Endothelial cell of umbilical vein (primary cell): ENCODE measurements at regions not wholly inside any gene's neighbourhood (a gene's known extent, or its start where the extent isn't known, plus 50 kb on each side); places are given as distances from the start of the nearest gene placed in this dataset.

Source experiments
- CTCF ChIP-seq, 2 donors: IDR thresholded peaks; 1 replicate in 1 of 2; 2 replicates in 1 of 2; pipeline ENCODE4 v1.5.1; 2011; ENCODE audit warnings: low read length in 2 of 2, mild to moderate bottlenecking in 2 of 2, moderate library complexity in 2 of 2, control low read depth in 1 of 2, inconsistent platforms in 1 of 2, low read depth in 1 of 2; ENCODE audit not compliant: insufficient read depth in 1 of 2; ENCODE audit errors: extremely low read depth in 1 of 2
- EZH2 ChIP-seq: IDR thresholded peaks from 2 replicates; pipeline ENCODE4 v1.6.1; 2012; ENCODE audit warnings: borderline replicate concordance, low read depth, mild to moderate bottlenecking, moderate library complexity, low read length, inconsistent platforms; ENCODE audit not compliant: severe bottlenecking
- FOS ChIP-seq: IDR thresholded peaks from 2 replicates; pipeline ENCODE4 v1.6.1; 2011; ENCODE audit warnings: mild to moderate bottlenecking, low read length, moderate library complexity, borderline replicate concordance; ENCODE audit not compliant: insufficient read depth
- MYC ChIP-seq: IDR thresholded peaks from one replicate; pipeline ENCODE4 v1.6.1; 2011; ENCODE audit warnings: mild to moderate bottlenecking, low read depth, low read length

GRCh38 chr14:38775986-38776385 lies 327.0 kb downstream of the SEC23A start:
- TF ChIP-seq CTCF (IDR thresholded peaks at IDR 0.05; ENCODE audit: extremely low read depth in 1 of 2, insufficient read depth in 1 of 2, low read depth in 1 of 2, low read length in 2 of 2) (no peak), MYC (no peak), EZH2 (no peak), FOS (no peak)
